HepG2 (cell line): ENCODE measurements at regions not wholly inside any gene's neighbourhood (a gene's known extent, or its start where the extent isn't known, plus 50 kb on each side); places are given as distances from the start of the nearest gene placed in this dataset.

Experiments
- LRRFIP1 ChIP-seq: sonication (generic); formaldehyde crosslinking; conservative IDR thresholded peaks from 2 replicates; pipeline ENCODE4 v1.4.0; 2020; ENCODE audit warnings: missing genetic modification reagents
- MAZ ChIP-seq, 2 experiments: sonication (generic) in 1 of 2; formaldehyde crosslinking in 1 of 2; IDR thresholded peaks; 2 replicates each; pipeline versions ENCODE4 v1.5.0 to v1.6.1; 2012 to 2020; ENCODE audit warnings: low read depth in 2 of 2, mild to moderate bottlenecking in 2 of 2, borderline replicate concordance in 1 of 2, improper control_type of control experiment in 1 of 2, low read length in 1 of 2, missing genetic modification reagents in 1 of 2, moderate library complexity in 1 of 2
- NFKBIZ ChIP-seq: IDR thresholded peaks from 2 replicates; pipeline ENCODE4 v1.6.1; 2018; ENCODE audit warnings: missing genetic modification reagents, missing compliant biosample characterization
- RERE ChIP-seq: IDR thresholded peaks from 2 replicates; pipeline ENCODE4 v1.6.1; 2016; ENCODE audit warnings: low read depth, missing genetic modification reagents, missing compliant biosample characterization
- SRSF9 ChIP-seq: fragments of 200-400 bp; formaldehyde crosslinking; IDR thresholded peaks from 2 replicates; pipeline ENCODE4 v1.6.1; 2018; ENCODE audit warnings: borderline replicate concordance, mild to moderate bottlenecking, low read depth, low read length; ENCODE audit not compliant: insufficient read depth, poor library complexity, severe bottlenecking
- ZNF646 ChIP-seq: sonication (generic); formaldehyde crosslinking; IDR thresholded peaks from 2 replicates; pipeline ENCODE4 v1.9.0; 2021; ENCODE audit warnings: mild to moderate bottlenecking, missing genetic modification reagents
- ZSCAN31 ChIP-seq: sonication (generic); formaldehyde crosslinking; IDR thresholded peaks from 2 replicates; pipeline ENCODE4 v1.5.0; 2020; ENCODE audit warnings: low read depth, mild to moderate bottlenecking, missing genetic modification reagents

- no peak for TF ChIP-seq MAZ (IDR thresholded peaks at IDR 0.05; ENCODE audit: borderline replicate concordance, low read depth, low read length)
- TF ChIP-seq MAZ (CRISPR knock-in tag; IDR thresholded peaks at IDR 0.05; ENCODE audit: low read depth) = peak; percentile 67; the same call in 1 of the 2 replicates
- peak; percentile 41; the same call in 1 of the 2 replicates for TF ChIP-seq RERE (CRISPR knock-in tag)
- peak; percentile 52; the same call in 1 of the 2 replicates for TF ChIP-seq ZSCAN31 (CRISPR knock-in tag)
- no peak for TF ChIP-seq SRSF9
- TF ChIP-seq NFKBIZ (CRISPR knock-in tag) = peak; percentile 57; the same call in 1 of the 2 replicates
- peak; percentile 39; the same call in 1 of the 2 replicates for TF ChIP-seq ZNF646 (CRISPR knock-in tag)
- no peak for TF ChIP-seq LRRFIP1 (CRISPR knock-in tag)
Observed at GRCh38 chr6:37110500-37111461, 59.2 kb upstream of the PIM1 start (continued).
